K562 (cell line): ENCODE measurements at regions not wholly inside any gene's neighbourhood (a gene's known extent, or its start where the extent isn't known, plus 50 kb on each side); places are given as distances from the start of the nearest gene placed in this dataset.

Experiments
- ATAC-seq: fragments of 200-7000 bp; cut with Tn5 transposase; 3 replicates; pipeline ENCODE4 v1.9.1; 2020; ENCODE audit warnings: moderate library complexity
- BruUV-seq: library from RNA; stranded (reverse); fragments of 400-500 nt; replicated peaks from 2 replicates; lab custom pipeline; 2021; lab: Mats Ljungman, UMichigan
- CTCF ChIA-PET: fragments of 300-600 bp; formaldehyde crosslinking; extraction: SDS; loops from one replicate; lab custom pipeline; 2021; ENCODE audit warnings: low intra/inter-chr PET ratio; lab: Yijun Ruan, JAX
- POLR2A ChIA-PET: fragments of 300-600, 350-650 bp; sonication (Branson Sonifier 250); formaldehyde crosslinking; extraction: SDS; loops from one replicate; lab custom pipeline; 2021; ENCODE audit warnings: antibody characterized with exemption, inconsistent platforms; lab: Yijun Ruan, JAX
- DNase-seq, 4 experiments: peaks; one replicate each; pipeline versions ENCODE4 v3.0.0 to v3.0.0-alpha.2; 2011 to 2018; ENCODE audit warnings: low spot score in 3 of 4, mixed read lengths in 3 of 4; ENCODE audit errors: extremely low read depth in 1 of 4
- FAIRE-seq: peaks from 2 replicates; lab custom pipeline; 2011; peaks lifted over from hg19 to GRCh38; lab: Jason Lieb, UNC
- H2AFZ ChIP-seq: 2 replicates; pipeline ENCODE4 v1.6.0; 2011; ENCODE audit warnings: low read depth, low read length, control low read depth, inconsistent platforms
- H3K27ac ChIP-seq: fragments of 200-600 bp; 3 replicates; pipeline ENCODE4 v1.8.0; 2011; ENCODE audit warnings: low read depth, mild to moderate bottlenecking, control low read depth, inconsistent platforms, low read length, moderate library complexity, mixed read lengths; ENCODE audit errors: extremely low read depth
- H3K27me3 ChIP-seq, 2 experiments: fragments of 300-600 bp in 1 of 2; 2 replicates in 1 of 2; 3 replicates in 1 of 2; pipeline versions ENCODE4 v1.6.0 to v1.8.0; 2011; ENCODE audit warnings: inconsistent platforms in 2 of 2, low read length in 2 of 2, mild to moderate bottlenecking in 1 of 2, mixed read lengths in 1 of 2, moderate library complexity in 1 of 2; ENCODE audit not compliant: control insufficient read depth in 2 of 2, insufficient read depth in 2 of 2
- H3K36me3 ChIP-seq: fragments of 300-600 bp; 3 replicates; pipeline ENCODE4 v1.8.0; 2011; ENCODE audit warnings: mild to moderate bottlenecking, low read length, inconsistent platforms; ENCODE audit not compliant: control insufficient read depth, insufficient read depth
- H3K4me1 ChIP-seq, 2 experiments: fragments of 200-600 bp in 1 of 2; replicated peaks in 1 of 2; 2 replicates in 1 of 2; 3 replicates in 1 of 2; pipeline versions ENCODE4 v1.5.1 to v1.8.0; 2011; ENCODE audit warnings: inconsistent platforms in 2 of 2, low read length in 2 of 2, mild to moderate bottlenecking in 1 of 2, mixed read lengths in 1 of 2, moderate library complexity in 1 of 2; ENCODE audit not compliant: control insufficient read depth in 2 of 2, insufficient read depth in 2 of 2
- H3K4me2 ChIP-seq: 2 replicates; pipeline ENCODE4 v1.6.1; 2011; ENCODE audit warnings: low read length, control low read depth, inconsistent platforms, mixed read lengths; ENCODE audit not compliant: insufficient read depth
- H3K4me3 ChIP-seq: fragments of 200-600 bp; sonication (generic), shearing (Covaris generic); 2 replicates; pipeline ENCODE4 v1.5.1; 2016; ENCODE audit warnings: control low read depth, inconsistent platforms
- H3K79me2 ChIP-seq: fragments of 200-600 bp; 3 replicates; pipeline ENCODE4 v1.8.0; 2011; ENCODE audit warnings: low read length, inconsistent platforms; ENCODE audit not compliant: control insufficient read depth, insufficient read depth
- H3K9ac ChIP-seq, 2 experiments: 2 replicates each; pipeline versions ENCODE4 v1.6.0 to v1.6.1; 2011; ENCODE audit warnings: low read depth in 2 of 2, low read length in 2 of 2, control low read depth in 1 of 2, inconsistent platforms in 1 of 2, mild to moderate bottlenecking in 1 of 2, mixed read lengths in 1 of 2; ENCODE audit not compliant: insufficient read depth in 1 of 2
- H3K9me1 ChIP-seq: one replicate; pipeline ENCODE4 v1.6.0; 2011; ENCODE audit warnings: inconsistent platforms, mild to moderate bottlenecking, low read length, moderate library complexity; ENCODE audit not compliant: control insufficient read depth, insufficient read depth
- H3K9me3 ChIP-seq: replicated peaks from 2 replicates; pipeline ENCODE4 v1.5.1; 2011; ENCODE audit warnings: low read depth, low read length, inconsistent platforms; ENCODE audit not compliant: control insufficient read depth, insufficient read depth
- H4K20me1 ChIP-seq: replicated peaks from 2 replicates; pipeline ENCODE4 v1.6.1; 2011; ENCODE audit warnings: low read length, inconsistent platforms, mixed read lengths; ENCODE audit not compliant: control insufficient read depth, insufficient read depth
- ETV1 ChIP-seq: fragments of 450-650 bp; conservative IDR thresholded peaks from 2 replicates; pipeline ENCODE4 v1.6.1; 2016; ENCODE audit warnings: missing genetic modification characterization, control low read depth, low read depth, missing compliant biosample characterization
- IRF1 ChIP-seq: sonication (generic); formaldehyde crosslinking; IDR thresholded peaks from 2 replicates; pipeline ENCODE4 v1.8.0; 2022; ENCODE audit warnings: missing genetic modification reagents, mild to moderate bottlenecking, borderline replicate concordance
- KLF13 ChIP-seq: fragments of 450-650 bp; IDR thresholded peaks from 2 replicates; pipeline ENCODE4 v1.6.1; 2016; ENCODE audit warnings: missing genetic modification characterization, low read depth, mild to moderate bottlenecking, missing compliant biosample characterization, moderate library complexity, borderline replicate concordance
- MTA2 ChIP-seq: fragments of 450-650 bp; IDR thresholded peaks from 2 replicates; pipeline ENCODE4 v1.6.1; 2016; ENCODE audit warnings: low read depth
- MTA3 ChIP-seq: fragments of 450-650 bp; formaldehyde crosslinking; IDR thresholded peaks from 2 replicates; pipeline ENCODE4 v1.6.1; 2017; ENCODE audit warnings: mild to moderate bottlenecking, borderline replicate concordance
- PPARD ChIP-seq: fragments of 250-450 bp; sonication (Bioruptor Pico); IDR thresholded peaks from 2 replicates; pipeline ENCODE4 v1.8.0; 2022; ENCODE audit warnings: inconsistent platforms, mild to moderate bottlenecking, moderate library complexity
- RBM14 ChIP-seq: fragments of 200-400 bp; formaldehyde crosslinking; IDR thresholded peaks from 2 replicates; pipeline ENCODE4 v1.6.1; 2018; ENCODE audit warnings: low read depth, mild to moderate bottlenecking, low read length, moderate library complexity, borderline replicate concordance; ENCODE audit not compliant: insufficient read depth
- RUNX1 ChIP-seq: sonication (generic); IDR thresholded peaks from 2 replicates; pipeline ENCODE4 v1.6.1; 2016; ENCODE audit warnings: antibody characterized with exemption, low read depth
- SLC30A9 ChIP-seq: fragments of 250-450 bp; sonication (Bioruptor Pico); IDR thresholded peaks from 2 replicates; pipeline ENCODE4 v1.8.0; 2022; ENCODE audit warnings: mild to moderate bottlenecking, moderate library complexity
- SP2 ChIP-seq: IDR thresholded peaks from 2 replicates; pipeline ENCODE4 v1.6.1; 2011; ENCODE audit warnings: mild to moderate bottlenecking, low read depth, low read length, moderate library complexity; ENCODE audit not compliant: poor library complexity, severe bottlenecking; ENCODE audit errors: extremely low read depth
- U2AF2 ChIP-seq: fragments of 200-400 bp; formaldehyde crosslinking; optimal IDR thresholded peaks from 2 replicates; pipeline ENCODE3; 2017; ENCODE audit warnings: low read depth, mild to moderate bottlenecking, low read length
- ZNF165 ChIP-seq: fragments of 250-450 bp; sonication (Bioruptor Pico); IDR thresholded peaks from 2 replicates; pipeline ENCODE4 v1.4.0; 2020; ENCODE audit warnings: borderline replicate concordance
- ZNF449 ChIP-seq: fragments of 250-450 bp; sonication (Bioruptor Pico); IDR thresholded peaks from 2 replicates; pipeline ENCODE4 v1.8.0; 2022; ENCODE audit warnings: moderate library complexity, mild to moderate bottlenecking, inconsistent platforms
- ZNF561 ChIP-seq: fragments of 450-650 bp; formaldehyde crosslinking; conservative IDR thresholded peaks from 2 replicates; pipeline ENCODE4 v1.4.0; 2020; ENCODE audit warnings: mild to moderate bottlenecking, moderate library complexity
- WGBS: fragments of 100-300 bp; shearing (Covaris generic); methylation state at CpG from one replicate; pipeline ENCODE4 v1.1.6; 2016; ENCODE audit warnings: low coverage, mixed read lengths; ENCODE audit not compliant: insufficient coverage; ENCODE audit errors: missing lambda C conversion rate; 5-methylcytosine and 5-hydroxymethylcytosine counted together
- in situ Hi-C: fragments of 300-500 bp; cut with MboI; formaldehyde crosslinking; loops from 4 replicates; pipeline ENCODE4 v1.15.0; 2018; ENCODE audit warnings: inconsistent platforms, mixed read lengths
- intact Hi-C: fragments of 100-400 bp; cut with micrococcal nuclease; formaldehyde crosslinking; loops from 2 replicates; pipeline ENCODE4 v1.14.2; 2022
- TF ChIP-seq, protein P1 (sequence below): sonication (generic); formaldehyde crosslinking; IDR thresholded peaks from 2 replicates; pipeline ENCODE4 v1.8.1; 2023; ENCODE audit warnings: mild to moderate bottlenecking, missing genetic modification reagents
- TF ChIP-seq, protein P2 (sequence below): sonication (generic); formaldehyde crosslinking; IDR thresholded peaks from 2 replicates; pipeline ENCODE4 v1.8.1; 2023; ENCODE audit warnings: mild to moderate bottlenecking, missing genetic modification reagents

DNA sequence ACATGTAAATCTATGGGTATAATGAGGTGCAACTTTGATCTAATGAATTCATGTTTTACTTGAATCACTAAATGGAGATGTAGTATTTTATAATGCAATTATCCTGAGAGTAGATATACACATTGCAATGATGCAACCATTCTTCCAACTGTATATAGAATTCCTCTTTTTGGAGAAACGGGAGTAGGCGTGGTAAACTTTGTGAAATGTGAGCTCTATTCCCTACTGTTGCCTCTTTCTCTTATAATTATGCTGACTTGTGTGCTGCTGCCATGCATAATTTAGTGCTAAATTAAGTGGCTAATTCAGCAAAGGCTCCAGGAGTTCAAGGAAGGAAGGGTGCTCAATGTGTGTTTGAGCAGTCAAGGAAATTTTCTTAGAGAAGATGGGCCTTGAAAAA lies 116.6 kb upstream of the SLC35B3 start (continued):
- no peak for TF ChIP-seq ZNF449 (CRISPR knock-in tag)
- TF ChIP-seq SP2 = no peak
- no peak for TF ChIP-seq IRF1 (CRISPR knock-in tag)
- TF ChIP-seq RBM14 = no peak
- no peak for TF ChIP-seq MTA3
- no peak for TF ChIP-seq PPARD

DNA sequence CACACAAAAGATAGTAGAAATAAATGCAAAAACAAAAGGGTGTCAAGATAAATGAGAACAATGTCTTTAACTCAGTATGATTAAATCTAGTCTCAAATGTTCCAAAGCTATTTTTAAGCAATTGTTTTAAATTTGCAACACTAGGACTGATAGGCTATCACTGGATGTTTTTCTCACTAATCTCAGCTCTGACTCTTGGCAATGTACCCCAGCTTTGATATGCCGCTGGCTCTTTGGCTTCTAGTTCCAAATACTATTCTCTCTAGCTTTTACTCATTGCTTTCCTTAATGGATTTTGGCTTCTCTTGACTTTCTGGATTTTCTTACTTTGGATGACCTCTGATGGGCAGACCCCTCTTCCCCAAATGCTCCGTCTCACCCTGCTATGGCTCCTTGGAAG lies 116.0 kb upstream of the SLC35B3 start:
- 0% methylated on average over 2 of the region's 2 CpGs for WGBS
- ChIA-PET POLR2A (no interaction called here), CTCF (no interaction called here)
- H3K4me1 ChIP-seq = no peaks in the 10 kb centered on the region
- no peak overlapping the region for H3K27ac ChIP-seq
- ATAC-seq (no peak), DNase-seq (no peak), FAIRE-seq (no peak)
- H3K9me3 ChIP-seq = no peaks in the 10 kb centered on the region
- BruUV-seq = no TSS peak
- in situ Hi-C loops = no loop called here
- H3K4me3 ChIP-seq = no peak overlapping the region
- intact Hi-C loops = no loop called here
- no peaks in the 10 kb centered on the region for H4K20me1 ChIP-seq
- no peak overlapping the region for H2AFZ ChIP-seq
- H3K27me3 ChIP-seq = no peaks in the 10 kb centered on the region
- no peak overlapping the region for H3K9ac ChIP-seq
- H3K79me2 ChIP-seq = no peaks in the 10 kb centered on the region
- H3K36me3 ChIP-seq = no peaks in the 10 kb centered on the region
- H3K4me2 ChIP-seq = no peak overlapping the region
- no peaks in the 10 kb centered on the region for H3K9me1 ChIP-seq
- TF ChIP-seq ZNF561 (CRISPR knock-in tag) (no peak), ZNF165 (no peak), RUNX1 (no peak), KLF13 (no peak), U2AF2 (no peak), SLC30A9 (CRISPR knock-in tag) (no peak), MTA2 (no peak), ETV1 (tag) (no peak)
- TF ChIP-seq, protein P1, sequence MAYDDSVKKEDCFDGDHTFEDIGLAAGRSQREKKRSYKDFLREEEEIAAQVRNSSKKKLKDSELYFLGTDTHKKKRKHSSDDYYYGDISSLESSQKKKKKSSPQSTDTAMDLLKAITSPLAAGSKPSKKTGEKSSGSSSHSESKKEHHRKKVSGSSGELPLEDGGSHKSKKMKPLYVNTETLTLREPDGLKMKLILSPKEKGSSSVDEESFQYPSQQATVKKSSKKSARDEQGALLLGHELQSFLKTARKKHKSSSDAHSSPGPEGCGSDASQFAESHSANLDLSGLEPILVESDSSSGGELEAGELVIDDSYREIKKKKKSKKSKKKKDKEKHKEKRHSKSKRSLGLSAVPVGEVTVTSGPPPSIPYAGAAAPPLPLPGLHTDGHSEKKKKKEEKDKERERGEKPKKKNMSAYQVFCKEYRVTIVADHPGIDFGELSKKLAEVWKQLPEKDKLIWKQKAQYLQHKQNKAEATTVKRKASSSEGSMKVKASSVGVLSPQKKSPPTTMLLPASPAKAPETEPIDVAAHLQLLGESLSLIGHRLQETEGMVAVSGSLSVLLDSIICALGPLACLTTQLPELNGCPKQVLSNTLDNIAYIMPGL = no peak
- TF ChIP-seq, protein P2, sequence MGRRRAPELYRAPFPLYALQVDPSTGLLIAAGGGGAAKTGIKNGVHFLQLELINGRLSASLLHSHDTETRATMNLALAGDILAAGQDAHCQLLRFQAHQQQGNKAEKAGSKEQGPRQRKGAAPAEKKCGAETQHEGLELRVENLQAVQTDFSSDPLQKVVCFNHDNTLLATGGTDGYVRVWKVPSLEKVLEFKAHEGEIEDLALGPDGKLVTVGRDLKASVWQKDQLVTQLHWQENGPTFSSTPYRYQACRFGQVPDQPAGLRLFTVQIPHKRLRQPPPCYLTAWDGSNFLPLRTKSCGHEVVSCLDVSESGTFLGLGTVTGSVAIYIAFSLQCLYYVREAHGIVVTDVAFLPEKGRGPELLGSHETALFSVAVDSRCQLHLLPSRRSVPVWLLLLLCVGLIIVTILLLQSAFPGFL (CRISPR knock-in tag) = no peak
